ENCODE measurements at regions not wholly inside any gene's neighbourhood (a gene's known extent, or its start where the extent isn't known, plus 50 kb on each side); places are given as distances from the start of the nearest gene placed in this dataset.

DNA sequence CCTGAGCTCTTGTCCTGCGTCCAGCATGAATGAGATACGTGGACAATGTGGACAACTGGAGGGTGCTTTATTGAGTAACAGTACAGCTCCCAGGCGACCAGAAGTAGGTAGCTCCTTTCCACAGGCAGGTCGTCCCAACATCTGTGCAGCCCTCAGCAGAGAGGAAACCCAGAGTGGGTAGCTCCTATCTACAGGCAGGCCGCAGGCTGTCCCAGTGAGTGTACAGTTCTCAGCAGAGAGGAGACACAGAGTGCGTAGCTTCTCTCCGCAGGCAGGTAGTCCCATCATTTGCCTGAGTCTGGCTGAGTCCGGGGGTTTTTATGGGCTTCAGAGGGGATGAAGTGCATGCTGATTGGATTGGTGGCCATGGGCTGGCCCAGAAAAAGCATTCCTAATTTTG lies 373.3 kb downstream of the CHSY3 start:
- ATAC-seq: no peak
- H3K9me3 ChIP-seq (ENCODE audit: control insufficient read depth, low read length): no peaks in the 10 kb centered on the region
- intact Hi-C loops (cut with DNase I): no loop called here
- peak in 1 of 3 donors; percentile 6 for DNase-seq
- H3K4me1 ChIP-seq (ENCODE audit: control insufficient read depth, insufficient read depth, low read length): no peaks in the 10 kb centered on the region
- no peaks in the 10 kb centered on the region for H3K27me3 ChIP-seq (ENCODE audit: control insufficient read depth, insufficient read depth)
- no peak overlapping the region for H3K27ac ChIP-seq (ENCODE audit: low read length)
- no peak overlapping the region for H3K4me3 ChIP-seq (ENCODE audit: low read length)
- 95% methylated on average over 8 of the region's 8 CpGs for WGBS

DNA sequence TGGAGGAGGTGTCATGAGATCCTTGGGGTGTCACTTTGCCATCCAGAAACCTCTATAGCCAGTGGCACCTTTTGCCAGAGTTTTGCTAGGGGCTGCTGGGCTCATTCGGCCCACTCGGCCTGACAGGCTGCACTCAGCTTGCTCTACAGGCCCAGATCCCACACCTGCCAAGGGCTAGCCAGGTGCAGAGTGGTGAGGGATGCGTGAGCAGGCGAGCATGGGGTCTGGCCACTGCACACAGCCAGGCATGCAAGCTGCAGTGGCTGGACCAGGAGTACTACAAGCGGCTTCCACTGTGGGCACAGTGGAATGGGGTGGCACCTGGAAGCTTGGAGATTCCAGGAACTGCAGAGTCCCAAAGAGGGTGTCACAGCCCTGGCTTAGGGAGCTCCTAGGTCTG lies 372.7 kb downstream of the CHSY3 start:
- intact Hi-C loops (cut with DNase I): no loop called here
- peak in 2 of 3 donors; percentile 9 to 17 for DNase-seq

DNA sequence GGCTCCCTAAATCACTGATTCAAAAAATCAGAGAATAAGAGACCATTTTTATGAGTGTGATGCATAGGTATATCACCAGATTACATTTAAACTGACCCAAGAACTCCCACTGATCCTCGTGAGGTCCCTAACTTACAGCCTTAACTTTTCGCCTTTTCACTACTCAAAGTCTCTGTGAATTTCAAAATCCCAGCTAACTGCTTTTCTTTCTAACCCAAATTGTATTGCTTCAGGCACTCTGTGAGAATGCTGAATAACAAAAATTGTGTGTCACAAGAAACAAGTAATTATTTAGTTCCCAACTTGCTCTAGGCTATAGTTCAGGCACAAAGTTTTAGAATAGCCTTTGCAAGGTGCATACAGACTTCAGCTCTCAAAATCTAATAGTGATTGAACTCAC lies 368.6 kb downstream of the CHSY3 start:
- ATAC-seq: no peak
- intact Hi-C loops (cut with DNase I): no loop called here
- WGBS: 79% methylated on average over 2 of the region's 2 CpGs

More for the DNA sequence above, 372.7 kb downstream of the CHSY3 start:
- Histone ChIP-seq H3K4me3 (ENCODE audit: low read length) (no peak overlapping the region), H3K27ac (ENCODE audit: low read length) (no peak overlapping the region), H3K4me1 (ENCODE audit: control insufficient read depth, insufficient read depth, low read length) (no peaks in the 10 kb centered on the region), H3K9me3 (ENCODE audit: control insufficient read depth, low read length) (no peaks in the 10 kb centered on the region), H3K27me3 (ENCODE audit: control insufficient read depth, insufficient read depth) (no peaks in the 10 kb centered on the region)
- ATAC-seq: no peak
- 88% methylated on average over 5 of the region's 5 CpGs for WGBS

DNA sequence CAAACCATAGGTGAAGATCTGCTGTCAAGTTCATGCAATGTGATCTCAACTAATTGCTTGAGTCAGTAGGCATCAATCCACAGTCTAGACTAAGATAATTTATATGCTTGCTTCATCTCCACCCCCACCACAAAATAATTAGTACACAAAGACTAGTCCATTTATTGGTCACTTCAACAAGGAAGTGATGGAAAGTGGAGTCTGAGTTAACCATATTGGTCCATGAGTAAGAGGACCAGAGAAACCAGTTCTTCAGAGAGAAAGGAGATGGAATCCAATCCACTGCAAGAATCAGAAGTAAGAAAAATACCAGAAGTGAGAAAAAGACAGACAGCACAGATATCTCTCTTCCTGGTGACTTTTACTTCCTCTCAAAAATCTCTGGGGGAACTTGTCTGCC lies 366.5 kb downstream of the CHSY3 start:
- Histone ChIP-seq H3K27ac (ENCODE audit: low read length) (no peak overlapping the region), H3K9me3 (ENCODE audit: control insufficient read depth, low read length) (no peaks in the 10 kb centered on the region), H3K4me3 (ENCODE audit: low read length) (no peak overlapping the region), H3K4me1 (ENCODE audit: control insufficient read depth, insufficient read depth, low read length) (no peaks in the 10 kb centered on the region), H3K27me3 (ENCODE audit: control insufficient read depth, insufficient read depth) (no peaks in the 10 kb centered on the region)
- ATAC-seq: no peak
- intact Hi-C loops (cut with DNase I): no loop called here
- no peak for DNase-seq

More for the DNA sequence above, 368.6 kb downstream of the CHSY3 start:
- no peak for DNase-seq
- Histone ChIP-seq H3K27me3 (ENCODE audit: control insufficient read depth, insufficient read depth) (no peaks in the 10 kb centered on the region), H3K27ac (ENCODE audit: low read length) (no peak overlapping the region), H3K4me1 (ENCODE audit: control insufficient read depth, insufficient read depth, low read length) (no peaks in the 10 kb centered on the region), H3K4me3 (ENCODE audit: low read length) (no peak overlapping the region), H3K9me3 (ENCODE audit: control insufficient read depth, low read length) (no peaks in the 10 kb centered on the region)

DNA sequence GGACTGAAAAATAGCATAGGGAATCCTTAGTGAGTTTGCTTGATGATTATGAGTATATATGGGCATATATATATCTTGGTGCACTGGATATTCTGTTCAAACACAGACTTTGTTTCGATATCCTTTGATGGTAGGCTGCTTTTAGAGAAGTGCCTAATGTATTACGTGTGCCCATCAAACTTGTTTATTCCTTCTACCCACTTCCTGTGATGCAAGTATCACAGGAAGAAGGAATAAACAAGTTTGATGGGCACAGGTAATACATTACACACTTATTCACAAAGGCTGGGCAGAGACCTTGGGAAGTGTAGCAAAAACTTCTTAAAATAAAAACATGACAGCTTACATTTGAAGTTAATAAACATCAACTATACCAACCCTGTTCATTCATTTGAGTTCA lies 364.2 kb downstream of the CHSY3 start:
- WGBS: 73% methylated on average over 2 of the region's 2 CpGs
- DNase-seq (no peak), ATAC-seq (no peak)
- Histone ChIP-seq H3K4me3 (ENCODE audit: low read length) (no peak overlapping the region), H3K27ac (ENCODE audit: low read length) (no peak overlapping the region), H3K4me1 (ENCODE audit: control insufficient read depth, insufficient read depth, low read length) (no peaks in the 10 kb centered on the region), H3K9me3 (ENCODE audit: control insufficient read depth, low read length) (no peaks in the 10 kb centered on the region), H3K27me3 (ENCODE audit: control insufficient read depth, insufficient read depth) (no peaks in the 10 kb centered on the region)
- intact Hi-C loops (cut with DNase I): no loop called here

DNA sequence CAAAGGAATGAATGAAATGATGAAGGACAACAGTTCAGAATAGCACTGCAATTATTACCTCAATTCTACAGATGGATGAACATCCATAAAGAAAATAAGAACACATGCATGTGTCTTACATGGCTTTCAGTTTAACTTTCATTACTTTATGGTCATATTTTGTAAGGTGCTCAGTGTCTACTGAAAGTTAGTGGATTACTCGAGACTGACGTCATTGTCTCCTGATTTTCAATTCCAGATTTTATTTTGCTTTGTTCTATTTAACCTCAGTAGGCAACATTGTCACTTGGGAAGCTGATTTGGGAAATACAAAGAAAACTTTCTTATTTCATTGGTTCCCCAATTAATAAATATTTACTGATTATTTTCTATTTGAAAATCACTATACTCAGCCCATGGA lies 363.7 kb downstream of the CHSY3 start:
- Histone ChIP-seq H3K4me3 (ENCODE audit: low read length) (no peak overlapping the region), H3K27me3 (ENCODE audit: control insufficient read depth, insufficient read depth) (no peaks in the 10 kb centered on the region), H3K4me1 (ENCODE audit: control insufficient read depth, insufficient read depth, low read length) (no peaks in the 10 kb centered on the region), H3K27ac (ENCODE audit: low read length) (no peak overlapping the region), H3K9me3 (ENCODE audit: control insufficient read depth, low read length) (no peaks in the 10 kb centered on the region)
- intact Hi-C loops (cut with DNase I): no loop called here
- DNase-seq: no peak
- no peak for ATAC-seq
- WGBS: 89% methylated on average over 2 of the region's 2 CpGs

DNA sequence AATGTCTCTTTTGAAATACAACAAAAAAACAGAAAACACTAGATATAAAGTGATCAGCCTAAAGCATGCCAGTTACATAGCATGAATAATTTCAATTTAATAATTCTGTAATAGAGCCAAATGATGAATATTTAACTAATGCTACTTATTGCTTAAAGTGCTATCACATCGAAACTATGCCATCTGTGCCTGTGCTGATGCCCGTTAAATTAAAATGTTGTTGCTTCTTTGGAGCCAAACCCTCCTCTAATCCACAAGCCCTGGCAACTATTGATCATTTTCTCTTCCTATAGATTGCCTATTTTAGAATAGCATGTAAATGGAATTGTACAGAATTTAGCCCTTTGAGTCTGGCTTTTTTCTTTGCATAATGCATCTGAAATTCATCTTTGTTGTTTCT lies 356.2 kb downstream of the CHSY3 start:
- Histone ChIP-seq H3K27me3 (ENCODE audit: control insufficient read depth, insufficient read depth) (no peaks in the 10 kb centered on the region), H3K4me1 (ENCODE audit: control insufficient read depth, insufficient read depth, low read length) (no peaks in the 10 kb centered on the region), H3K9me3 (ENCODE audit: control insufficient read depth, low read length) (no peaks in the 10 kb centered on the region), H3K4me3 (ENCODE audit: low read length) (no peak overlapping the region), H3K27ac (ENCODE audit: low read length) (no peak overlapping the region)
- no peak for DNase-seq
- WGBS: 91% methylated on average over 2 of the region's 2 CpGs
- no peak for ATAC-seq
- intact Hi-C loops (cut with DNase I): no loop called here

DNA sequence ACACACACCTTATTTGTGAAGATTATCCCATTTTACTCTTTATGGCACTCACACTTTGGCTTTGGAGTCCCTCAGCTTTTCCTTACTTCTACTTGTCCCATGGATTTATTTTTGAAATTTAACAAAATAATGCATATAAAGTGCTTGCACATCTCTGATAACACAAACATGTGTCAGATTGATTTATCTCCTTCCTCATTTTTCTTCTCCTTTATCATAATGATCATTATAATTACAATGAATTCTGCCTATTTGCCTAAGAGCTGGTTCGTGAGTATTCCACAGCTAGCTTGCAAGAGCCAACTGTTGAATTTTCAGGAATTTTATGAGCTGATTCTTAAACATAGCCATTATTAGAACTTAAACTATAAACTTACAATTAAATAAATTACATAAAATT lies 347.7 kb downstream of the CHSY3 start:
- no peaks in the 10 kb centered on the region for H3K4me1 ChIP-seq (ENCODE audit: control insufficient read depth, insufficient read depth, low read length)
- intact Hi-C loops (cut with DNase I): no loop called here
- ATAC-seq (no peak), DNase-seq (no peak)
- no peak overlapping the region for H3K4me3 ChIP-seq (ENCODE audit: low read length)
- H3K9me3 ChIP-seq (ENCODE audit: control insufficient read depth, low read length): no peaks in the 10 kb centered on the region
- no peak overlapping the region for H3K27ac ChIP-seq (ENCODE audit: low read length)
- 63% methylated on average over 1 of the region's 1 CpG for WGBS
- no peaks in the 10 kb centered on the region for H3K27me3 ChIP-seq (ENCODE audit: control insufficient read depth, insufficient read depth)

DNA sequence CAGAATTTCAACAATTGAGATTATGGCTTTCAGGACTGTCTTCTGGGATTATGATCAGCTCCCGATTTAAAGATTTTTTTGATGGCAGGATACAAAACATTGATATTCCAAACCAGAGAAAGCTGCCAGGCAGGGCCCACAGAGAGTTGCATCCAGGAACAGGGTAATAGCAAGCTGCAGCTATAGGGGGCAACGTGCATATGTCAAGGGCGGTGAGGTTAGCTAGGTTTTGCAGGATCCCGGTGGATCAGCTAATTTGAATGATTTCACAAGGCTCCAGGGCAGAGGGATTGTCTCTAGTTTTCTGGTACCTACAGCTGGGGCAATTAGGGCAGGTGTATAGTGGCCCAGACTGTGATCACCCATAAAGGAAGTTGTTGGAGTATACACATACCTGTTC lies 339.4 kb downstream of the CHSY3 start:
- no peaks in the 10 kb centered on the region for H3K9me3 ChIP-seq (ENCODE audit: control insufficient read depth, low read length)
- intact Hi-C loops (cut with DNase I): no loop called here

DNA sequence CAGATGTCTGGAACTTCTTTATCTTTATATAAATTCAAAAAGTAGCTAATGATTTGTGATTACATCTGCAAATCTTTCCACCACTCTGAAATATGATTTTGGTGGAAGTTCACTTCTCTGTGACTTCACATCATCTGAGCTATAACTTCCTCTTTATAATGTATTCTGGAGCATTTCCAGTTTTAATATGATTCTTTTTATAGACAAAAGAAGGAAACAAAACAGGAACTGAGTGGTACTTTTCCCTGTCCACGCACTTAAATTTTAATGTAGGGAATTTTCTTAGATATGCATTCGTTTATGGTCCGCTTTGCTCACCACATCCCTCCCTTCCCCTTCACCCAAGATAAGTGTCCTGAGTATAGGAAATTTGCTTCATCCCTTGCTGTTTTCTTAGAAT lies 333.5 kb downstream of the CHSY3 start:
- no peak overlapping the region for H3K4me3 ChIP-seq (ENCODE audit: low read length)
- no peaks in the 10 kb centered on the region for H3K4me1 ChIP-seq (ENCODE audit: control insufficient read depth, insufficient read depth, low read length)
- ATAC-seq: no peak
- 26% methylated on average over 3 of the region's 3 CpGs for WGBS
- DNase-seq: no peak
- intact Hi-C loops (cut with DNase I): no loop called here
- no peaks in the 10 kb centered on the region for H3K27me3 ChIP-seq (ENCODE audit: control insufficient read depth, insufficient read depth)
- H3K27ac ChIP-seq (ENCODE audit: low read length): no peak overlapping the region
- no peaks in the 10 kb centered on the region for H3K9me3 ChIP-seq (ENCODE audit: control insufficient read depth, low read length)

More for the DNA sequence above, 339.4 kb downstream of the CHSY3 start:
- Histone ChIP-seq H3K27ac (ENCODE audit: low read length) (no peak overlapping the region), H3K4me3 (ENCODE audit: low read length) (no peak overlapping the region), H3K27me3 (ENCODE audit: control insufficient read depth, insufficient read depth) (no peaks in the 10 kb centered on the region), H3K4me1 (ENCODE audit: control insufficient read depth, insufficient read depth, low read length) (no peaks in the 10 kb centered on the region)
- no peak for DNase-seq
- whole genome bisulfite sequencing: 69% methylated on average over 4 of the region's 4 CpGs
- ATAC-seq: no peak
